ENCODE measurements at regions not wholly inside any gene's neighbourhood (a gene's known extent, or its start where the extent isn't known, plus 50 kb on each side); places are given as distances from the start of the nearest gene placed in this dataset.

DNA sequence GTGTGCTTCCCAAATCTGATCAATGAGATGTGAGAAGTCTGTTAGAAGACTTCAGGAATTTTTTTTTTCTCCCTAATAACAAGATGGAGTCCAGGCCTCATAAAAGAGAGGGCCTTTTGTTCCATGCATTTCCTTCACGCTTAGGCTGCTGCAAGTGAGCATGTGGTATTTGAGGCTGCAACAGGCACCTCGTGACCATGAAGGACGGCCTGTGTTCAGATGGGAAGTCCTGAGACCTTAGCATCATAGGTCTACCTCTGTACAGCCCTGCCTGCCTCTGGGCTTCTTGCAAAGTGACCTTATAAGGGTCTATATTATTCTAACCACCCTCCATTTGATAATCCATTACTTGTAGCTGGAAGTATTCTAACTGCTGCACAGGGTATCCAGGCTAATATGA, 86.6 kb downstream of the BOD1 start:
- peaks cover 4% of the 10 kb centered on the region for H3K4me1 Mint-ChIP-seq (ENCODE audit: insufficient read depth, unreplicated experiment)
- TF ChIP-seq, protein P1, sequence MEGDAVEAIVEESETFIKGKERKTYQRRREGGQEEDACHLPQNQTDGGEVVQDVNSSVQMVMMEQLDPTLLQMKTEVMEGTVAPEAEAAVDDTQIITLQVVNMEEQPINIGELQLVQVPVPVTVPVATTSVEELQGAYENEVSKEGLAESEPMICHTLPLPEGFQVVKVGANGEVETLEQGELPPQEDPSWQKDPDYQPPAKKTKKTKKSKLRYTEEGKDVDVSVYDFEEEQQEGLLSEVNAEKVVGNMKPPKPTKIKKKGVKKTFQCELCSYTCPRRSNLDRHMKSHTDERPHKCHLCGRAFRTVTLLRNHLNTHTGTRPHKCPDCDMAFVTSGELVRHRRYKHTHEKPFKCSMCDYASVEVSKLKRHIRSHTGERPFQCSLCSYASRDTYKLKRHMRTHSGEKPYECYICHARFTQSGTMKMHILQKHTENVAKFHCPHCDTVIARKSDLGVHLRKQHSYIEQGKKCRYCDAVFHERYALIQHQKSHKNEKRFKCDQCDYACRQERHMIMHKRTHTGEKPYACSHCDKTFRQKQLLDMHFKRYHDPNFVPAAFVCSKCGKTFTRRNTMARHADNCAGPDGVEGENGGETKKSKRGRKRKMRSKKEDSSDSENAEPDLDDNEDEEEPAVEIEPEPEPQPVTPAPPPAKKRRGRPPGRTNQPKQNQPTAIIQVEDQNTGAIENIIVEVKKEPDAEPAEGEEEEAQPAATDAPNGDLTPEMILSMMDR (IDR thresholded peaks at IDR 0.05; ENCODE audit: unreplicated experiment), result no peak
- H3K36me3 Mint-ChIP-seq (ENCODE audit: insufficient read depth, unreplicated experiment), result no peaks in the 10 kb centered on the region
- ChIA-PET POLR2A (interaction anchor here (1.1 kb wide), 1 partner anchor 30 kb away, joined by 4 read pairs; no protein-coding TSS in a partner anchor), CTCF (interaction anchor here (0.6 to 1.5 kb wide), 5 partner anchors 10 to 433 kb away, joined by 3 to 4 read pairs (median 3); no protein-coding TSS in a partner anchor)
- H3K9me3 Mint-ChIP-seq (ENCODE audit: unreplicated experiment), result no peaks in the 10 kb centered on the region
- H3K27ac Mint-ChIP-seq (ENCODE audit: low read depth, unreplicated experiment), result no peak overlapping the region
- no peak overlapping the region for H3K4me3 Mint-ChIP-seq (ENCODE audit: unreplicated experiment)
- no peak for DNase-seq (ENCODE audit: unreplicated experiment)
- no peaks in the 10 kb centered on the region for H3K27me3 Mint-ChIP-seq (ENCODE audit: insufficient read depth, unreplicated experiment)
- intact Hi-C loops (cut with micrococcal nuclease), result no loop called here
- no TSS peak for BruUV-seq (replicated peaks)

GRCh38 chr5:173527671-173528070, 88.8 kb downstream of the BOD1 start:
- Mint-ChIP-seq H3K4me3 (ENCODE audit: unreplicated experiment) (no peak overlapping the region), H3K9me3 (ENCODE audit: unreplicated experiment) (no peaks in the 10 kb centered on the region), H3K27ac (ENCODE audit: low read depth, unreplicated experiment) (no peak overlapping the region), H3K4me1 (ENCODE audit: insufficient read depth, unreplicated experiment) (no peaks in the 10 kb centered on the region), H3K27me3 (ENCODE audit: insufficient read depth, unreplicated experiment) (no peaks in the 10 kb centered on the region), H3K36me3 (ENCODE audit: insufficient read depth, unreplicated experiment) (no peaks in the 10 kb centered on the region)
- TF ChIP-seq, protein P1 (IDR thresholded peaks at IDR 0.05; ENCODE audit: unreplicated experiment), result no peak
- intact Hi-C loops (cut with micrococcal nuclease), result no loop called here
- ChIA-PET POLR2A (no interaction called here), CTCF (no interaction called here)
- no peak for DNase-seq (ENCODE audit: unreplicated experiment)
- BruUV-seq (replicated peaks), result no TSS peak

DNA sequence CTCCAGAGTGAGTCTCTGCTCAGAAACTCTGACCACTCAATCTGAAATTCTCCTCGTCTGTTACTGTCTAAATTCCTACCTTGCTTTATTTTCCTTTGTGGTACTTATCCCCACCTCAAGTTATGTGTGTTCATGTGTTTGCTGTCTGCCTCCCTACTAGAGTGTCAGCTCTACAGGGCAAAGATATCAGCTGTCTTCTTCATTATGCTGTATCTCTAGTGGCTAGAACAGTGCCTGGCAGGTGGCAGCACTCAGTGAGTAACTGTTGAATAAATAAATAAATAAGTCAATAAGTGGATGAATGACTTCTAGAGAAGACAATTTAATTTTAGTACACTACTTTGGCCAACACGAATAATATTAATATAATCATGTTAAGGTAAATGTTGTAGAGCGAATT, 92.3 kb downstream of the BOD1 start:
- CTCF ChIA-PET, result interaction anchor here (1.2 kb wide), 1 partner anchor 13 kb away, joined by 6 read pairs; no protein-coding TSS in a partner anchor
- Mint-ChIP-seq H3K4me1 (ENCODE audit: insufficient read depth, unreplicated experiment) (no peaks in the 10 kb centered on the region), H3K36me3 (ENCODE audit: insufficient read depth, unreplicated experiment) (no peaks in the 10 kb centered on the region), H3K9me3 (ENCODE audit: unreplicated experiment) (no peaks in the 10 kb centered on the region), H3K4me3 (ENCODE audit: unreplicated experiment) (no peak overlapping the region), H3K27me3 (ENCODE audit: insufficient read depth, unreplicated experiment) (no peaks in the 10 kb centered on the region), H3K27ac (ENCODE audit: low read depth, unreplicated experiment) (no peak overlapping the region)
- TF ChIP-seq, protein P1 (IDR thresholded peaks at IDR 0.05; ENCODE audit: unreplicated experiment), result no peak
- DNase-seq (ENCODE audit: unreplicated experiment), result no peak
- no TSS peak for BruUV-seq (replicated peaks)
- intact Hi-C loops (cut with micrococcal nuclease), result no loop called here
- POLR2A ChIA-PET, result no interaction called here

GRCh38 chr5:173523388-173523787, 93.1 kb downstream of the BOD1 start:
- Mint-ChIP-seq H3K27ac (ENCODE audit: low read depth, unreplicated experiment) (no peak overlapping the region), H3K4me3 (ENCODE audit: unreplicated experiment) (no peak overlapping the region), H3K27me3 (ENCODE audit: insufficient read depth, unreplicated experiment) (no peaks in the 10 kb centered on the region), H3K36me3 (ENCODE audit: insufficient read depth, unreplicated experiment) (no peaks in the 10 kb centered on the region), H3K9me3 (ENCODE audit: unreplicated experiment) (no peaks in the 10 kb centered on the region), H3K4me1 (ENCODE audit: insufficient read depth, unreplicated experiment) (no peaks in the 10 kb centered on the region)
- no TSS peak for BruUV-seq (replicated peaks)
- TF ChIP-seq, protein P1 (IDR thresholded peaks at IDR 0.05; ENCODE audit: unreplicated experiment), result no peak
- no peak for DNase-seq (ENCODE audit: unreplicated experiment)
- POLR2A ChIA-PET, result interaction anchor here (0.6 kb wide), 1 partner anchor 126 kb away, joined by 3 read pairs; no protein-coding TSS in a partner anchor
- CTCF ChIA-PET, result no interaction called here
- intact Hi-C loops (cut with micrococcal nuclease), result no loop called here

All from MCF 10A (cell line).